Gastrocnemius medialis (tissue), 4 donors: ENCODE measurements at regions not wholly inside any gene's neighbourhood (a gene's known extent, or its start where the extent isn't known, plus 50 kb on each side); places are given as distances from the start of the nearest gene placed in this dataset.

Source experiments
- CTCF ChIP-seq, 5 experiments: fragments of 450-650 bp in 3 of 5; fragments of 200-600 bp in 2 of 5; sonication (generic) in 2 of 5; IDR thresholded peaks in 4 of 5; conservative IDR thresholded peaks in 1 of 5; 1 replicate in 4 of 5; 2 replicates in 1 of 5; pipeline ENCODE4 v1.5.1; 2016 to 2019; ENCODE audit warnings: antibody characterized with exemption in 5 of 5, mild to moderate bottlenecking in 3 of 5, moderate library complexity in 3 of 5
- POLR2A ChIP-seq, 2 donors: fragments of 450-650 bp; IDR thresholded peaks; one replicate each; pipeline ENCODE4 v1.6.1; 2017; ENCODE audit warnings: antibody characterized with exemption in 2 of 2, mild to moderate bottlenecking in 2 of 2, moderate library complexity in 2 of 2

GRCh38 chr16:54517181-54517580 is 230.6 kb upstream of the IRX3 start:
- no peak for TF ChIP-seq CTCF (IDR thresholded peaks at IDR 0.05 in 4 of 5, conservative IDR thresholded peaks at IDR 0.05 in 1 of 5)
- TF ChIP-seq POLR2A (IDR thresholded peaks at IDR 0.05) = no peak
